ENCODE measurements at regions not wholly inside any gene's neighbourhood (a gene's known extent, or its start where the extent isn't known, plus 50 kb on each side); places are given as distances from the start of the nearest gene placed in this dataset.
"Not testable (repeated sequence)": the region's sequence is repeated elsewhere in the genome, so short reads cannot be mapped to it uniquely, and the experiment has no call there.

DNA sequence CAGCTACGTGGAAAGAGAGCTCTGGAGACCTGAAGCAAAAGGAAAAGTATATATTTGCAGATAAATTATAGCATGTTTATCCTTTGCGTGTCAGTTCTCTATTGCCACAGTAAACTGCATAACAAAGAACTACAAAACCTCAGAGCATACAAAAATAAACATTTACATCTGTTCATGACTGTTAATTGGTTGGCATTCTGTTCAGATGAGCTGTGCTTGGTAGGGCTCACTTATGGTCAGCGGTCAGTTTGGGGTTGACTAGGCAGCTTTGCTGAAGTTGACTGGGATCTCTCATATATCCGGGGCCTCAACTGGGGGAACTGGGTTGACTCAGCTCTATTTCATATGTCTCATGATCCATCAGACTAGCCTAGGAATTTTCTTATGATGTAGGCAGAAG is 257.7 kb downstream of the TLE1 start:
- intact Hi-C loops (cut with micrococcal nuclease) = no loop called here

DNA sequence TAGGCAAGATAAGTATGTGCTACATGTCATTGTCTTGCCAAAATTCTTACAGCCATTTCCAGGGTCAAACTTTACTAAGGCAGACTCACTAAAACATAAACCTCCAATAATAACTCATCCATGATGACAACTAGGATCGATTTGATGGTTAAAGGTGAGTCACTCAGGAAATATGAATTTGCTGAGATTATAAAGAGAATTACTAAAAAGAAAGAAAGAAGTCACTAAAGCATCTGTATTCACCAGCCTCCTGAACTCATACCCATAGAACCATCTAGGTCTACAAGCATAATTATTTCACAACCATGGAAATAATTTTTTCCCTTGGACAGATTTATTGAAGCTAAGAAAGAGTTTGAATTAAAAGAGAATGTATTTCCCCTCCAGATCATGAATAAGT is 258.6 kb downstream of the TLE1 start:
- intact Hi-C loops (cut with micrococcal nuclease) = no loop called here

DNA sequence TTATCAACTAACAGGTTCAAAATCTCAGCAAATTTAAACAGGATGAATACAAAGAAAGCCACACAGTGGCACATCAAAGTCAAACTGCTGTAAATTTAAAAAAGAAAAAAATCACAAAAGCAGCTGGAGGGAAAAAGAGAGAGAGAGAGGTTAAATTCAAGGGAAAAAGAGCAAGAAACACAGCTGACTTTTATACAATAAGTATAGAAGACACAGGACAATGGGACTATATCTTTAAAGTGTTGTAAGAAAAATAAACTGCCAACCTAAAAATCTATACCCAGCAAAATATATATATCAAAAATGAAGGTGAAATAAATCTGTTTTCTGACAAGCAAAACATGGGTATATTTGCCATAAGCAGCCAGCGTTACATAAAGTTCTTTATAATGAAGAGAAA is 261.5 kb downstream of the TLE1 start:
- intact Hi-C loops (cut with micrococcal nuclease) = no loop called here

DNA sequence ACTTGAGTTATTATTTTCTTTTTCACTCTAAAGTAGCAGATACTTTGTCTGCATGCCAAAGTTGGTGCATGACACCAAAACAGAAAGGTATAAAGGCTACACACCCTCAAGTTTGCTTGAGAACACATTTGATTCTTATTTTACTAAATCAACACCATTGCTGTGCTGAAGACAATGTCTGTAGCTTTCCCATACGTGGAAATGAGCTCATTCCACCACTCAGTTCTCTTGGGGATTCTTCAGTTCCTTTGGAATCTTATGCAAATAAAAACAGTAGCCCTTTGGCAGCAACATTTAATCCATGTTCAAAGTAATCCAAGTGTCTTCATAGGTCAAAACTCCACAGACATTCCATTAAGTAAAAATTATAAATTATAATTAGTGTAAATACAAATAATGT is 264.9 kb downstream of the TLE1 start:
- intact Hi-C loops (cut with micrococcal nuclease) = no loop called here

DNA sequence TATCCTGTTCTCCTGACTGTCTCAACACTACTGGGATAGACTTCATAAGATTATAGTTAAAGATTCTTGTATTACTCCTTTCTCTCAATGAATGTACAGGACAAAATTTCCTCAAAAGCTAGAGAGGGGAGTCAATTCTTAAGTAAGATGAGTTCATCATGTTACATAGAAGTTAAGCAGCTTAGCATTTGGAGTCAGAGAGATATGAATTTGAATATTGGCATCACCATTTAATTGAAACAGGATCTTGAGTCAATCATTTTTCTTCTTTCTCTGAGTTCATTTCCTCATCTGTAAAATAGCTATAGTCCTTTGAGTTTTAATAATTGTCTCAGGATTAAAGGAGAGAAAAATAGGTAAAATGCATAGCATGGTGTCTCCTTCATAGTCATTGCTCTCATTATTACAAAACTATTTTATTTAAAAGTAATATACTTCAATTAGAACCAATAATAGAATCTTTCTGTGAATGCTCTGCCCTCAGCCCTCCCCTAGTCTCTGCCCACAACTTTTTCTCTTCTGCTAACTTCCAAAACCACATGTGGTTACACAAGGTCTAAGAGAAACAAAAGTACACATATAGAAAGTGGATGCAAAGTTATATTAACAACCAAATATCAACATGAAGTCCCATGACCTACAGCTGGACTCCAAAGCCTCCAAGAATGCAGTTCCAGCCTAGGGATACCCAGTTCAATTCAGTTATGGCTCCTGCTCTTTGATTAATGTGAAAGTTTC is 265.6 kb downstream of the TLE1 start:
- intact Hi-C loops (cut with micrococcal nuclease) = no loop called here

DNA sequence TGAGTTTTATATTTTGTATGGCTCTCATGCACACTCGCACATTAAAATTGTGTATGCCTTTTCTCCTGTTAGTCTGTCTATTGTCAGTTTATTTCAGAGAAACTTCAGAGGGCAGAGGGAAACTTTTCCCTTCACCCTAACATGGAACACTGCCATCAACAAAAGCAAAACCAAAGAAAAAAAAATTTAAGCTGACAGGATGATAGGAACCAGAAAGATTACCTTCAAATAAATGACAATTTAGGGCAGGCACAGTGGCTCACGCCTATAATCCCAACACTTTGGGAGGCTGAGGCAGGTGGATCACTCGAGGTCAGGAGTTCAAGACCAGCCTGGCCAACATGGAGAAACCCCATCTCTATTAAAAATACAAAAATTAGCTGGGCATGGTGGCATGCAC is 268.3 kb downstream of the TLE1 start:
- intact Hi-C loops (cut with micrococcal nuclease) = not testable (repeated sequence)

DNA sequence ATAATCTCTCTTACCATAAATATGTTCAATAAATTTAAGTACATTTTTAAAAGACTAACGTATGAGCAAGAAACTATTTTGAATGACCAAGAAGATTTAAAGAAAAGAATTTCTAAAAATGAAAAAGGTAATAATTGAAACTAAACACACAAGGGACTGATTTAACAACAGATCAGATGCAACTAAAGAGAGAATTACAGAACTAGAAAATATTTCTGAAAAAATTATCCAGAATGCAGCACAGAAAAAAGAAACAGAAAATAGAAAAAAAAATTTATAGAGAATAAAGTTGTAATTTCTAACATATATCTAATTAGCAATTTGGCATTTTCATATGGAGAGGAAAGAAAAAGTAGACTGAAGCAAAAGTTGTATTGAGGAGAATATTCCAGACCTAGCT is 269.3 kb downstream of the TLE1 start:
- intact Hi-C loops (cut with micrococcal nuclease) = no loop called here

DNA sequence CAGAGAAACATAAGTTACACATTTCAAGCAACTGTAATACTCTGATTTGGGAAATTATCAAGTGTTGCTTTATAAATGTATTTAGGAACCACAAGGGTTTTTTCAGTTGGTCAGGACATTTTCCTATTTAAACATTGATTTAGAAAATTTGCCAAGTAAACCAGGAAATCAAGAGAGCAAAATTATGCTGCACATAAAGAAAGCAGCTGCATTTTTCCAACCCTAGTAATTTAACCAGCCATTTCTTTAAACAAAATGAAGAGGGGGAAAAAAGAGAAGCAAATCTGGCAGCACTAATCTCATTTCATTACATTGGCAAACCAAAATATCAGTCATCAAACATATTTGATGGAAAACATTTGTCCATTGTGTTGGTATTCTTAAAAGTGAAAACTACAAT is 271.4 kb downstream of the TLE1 start:
- intact Hi-C loops (cut with micrococcal nuclease) = no loop called here

DNA sequence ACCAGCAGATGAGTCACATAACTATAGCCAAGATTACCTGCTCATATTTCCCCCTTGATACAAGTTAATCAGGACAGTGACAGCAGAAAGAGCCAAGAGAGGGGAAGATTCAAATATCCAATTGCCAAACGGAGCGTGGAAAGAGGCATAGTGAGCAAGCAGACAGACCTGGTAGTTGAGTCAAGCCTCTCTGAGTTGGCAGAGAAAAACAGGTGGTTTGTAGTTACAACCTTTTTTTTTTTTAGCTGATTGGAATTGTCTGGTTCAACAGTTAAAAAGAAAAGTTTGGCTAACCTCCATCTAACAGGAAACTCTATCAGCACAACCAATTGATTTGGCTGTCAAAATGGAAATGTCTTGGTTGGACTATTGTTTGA is 272.1 kb downstream of the TLE1 start:
- intact Hi-C loops (cut with micrococcal nuclease) = no loop called here

DNA sequence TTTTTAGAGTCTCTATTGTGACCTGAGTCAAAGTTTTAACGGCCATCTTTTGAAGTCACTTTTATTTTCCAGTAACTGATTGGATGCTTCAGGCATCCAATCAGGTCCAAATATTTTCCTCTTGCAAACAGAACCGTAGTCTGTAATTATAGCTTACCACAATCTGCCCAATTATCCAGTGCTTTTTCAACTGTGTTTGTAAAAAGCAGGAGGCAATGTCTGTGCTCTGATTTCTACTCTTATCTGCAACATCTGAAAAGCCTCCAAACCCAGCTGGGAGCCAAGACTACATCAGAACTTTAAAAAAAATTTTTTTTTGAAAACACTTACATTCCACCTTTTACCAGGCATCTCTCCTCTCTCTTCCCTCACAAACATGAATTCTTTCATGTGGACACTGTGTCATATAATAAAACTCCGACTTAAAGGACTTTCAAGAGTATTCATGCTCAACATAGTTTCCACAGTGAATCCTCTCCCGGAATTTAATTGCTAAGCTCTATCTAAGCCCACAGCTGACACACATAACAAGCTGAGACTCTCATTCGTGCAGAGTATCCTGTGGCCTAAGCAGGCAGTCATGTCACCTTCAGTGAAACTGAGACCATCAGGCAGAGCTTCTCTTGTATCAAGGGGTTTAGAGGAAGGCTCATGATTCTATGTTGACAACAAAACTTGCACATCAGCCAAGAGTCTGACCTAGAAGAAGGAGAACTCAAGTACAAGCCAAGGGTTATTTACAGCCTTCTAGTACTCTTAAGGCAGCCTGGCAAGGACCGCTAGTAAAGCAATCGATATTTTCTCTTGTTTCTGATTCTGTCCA is 272.7 kb downstream of the TLE1 start:
- intact Hi-C loops (cut with micrococcal nuclease) = no loop called here

DNA sequence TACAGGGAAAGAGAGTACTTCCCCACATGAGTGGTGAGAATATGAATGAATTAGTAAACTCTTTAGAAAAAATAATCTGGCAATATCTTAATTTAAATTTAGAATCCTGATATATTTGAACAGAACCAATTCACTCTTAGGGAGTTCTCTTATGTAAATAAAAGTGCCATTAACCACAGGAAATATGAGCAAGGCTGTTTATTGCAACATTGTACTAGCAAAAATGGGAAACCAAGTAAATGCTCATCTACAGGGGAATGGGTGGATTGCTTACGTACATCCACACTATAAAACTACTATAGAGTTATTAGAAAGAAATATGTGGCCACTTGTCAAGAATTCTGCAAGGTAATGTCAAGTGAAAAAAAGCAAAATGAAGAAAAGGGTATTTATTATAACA is 274.5 kb downstream of the TLE1 start:
- intact Hi-C loops (cut with micrococcal nuclease) = no loop called here

DNA sequence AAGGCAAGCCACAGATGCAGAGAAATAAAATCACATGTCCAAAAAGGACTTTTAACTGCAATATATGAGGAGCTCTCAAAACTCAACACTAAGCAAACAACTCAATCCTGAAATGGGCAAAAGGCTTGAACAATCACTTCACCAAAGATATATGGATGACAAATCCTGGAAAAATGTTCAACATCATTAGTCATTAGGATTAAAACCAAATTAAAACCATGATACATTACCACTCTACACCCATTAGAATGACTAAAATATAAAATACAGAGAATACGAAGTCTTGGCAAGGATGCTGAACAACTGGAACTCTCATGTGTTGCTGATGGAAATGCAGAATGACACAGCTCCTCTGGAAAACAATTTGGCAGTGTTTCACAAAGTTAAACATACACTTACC is 277.4 kb downstream of the TLE1 start:
- intact Hi-C loops (cut with micrococcal nuclease) = no loop called here

DNA sequence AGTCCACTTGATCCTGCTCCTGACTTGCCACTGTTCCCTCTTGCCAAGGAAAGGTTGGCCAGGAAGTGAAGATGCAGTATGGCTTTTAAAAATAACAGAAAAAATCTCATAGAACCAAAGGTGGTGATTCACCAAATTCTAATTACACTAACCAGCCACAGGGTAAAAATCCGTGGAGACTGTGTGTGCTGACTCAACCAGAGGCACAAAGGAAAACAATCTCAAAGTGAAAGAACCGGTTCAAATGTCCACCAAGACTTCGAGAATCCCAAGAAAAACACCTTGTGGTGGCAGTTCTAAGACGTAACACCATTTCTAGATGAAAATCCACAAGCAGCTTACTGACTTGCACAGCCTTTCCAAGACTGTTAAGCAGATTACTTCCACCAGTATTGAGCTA is 279.1 kb downstream of the TLE1 start:
- intact Hi-C loops (cut with micrococcal nuclease) = no loop called here

DNA sequence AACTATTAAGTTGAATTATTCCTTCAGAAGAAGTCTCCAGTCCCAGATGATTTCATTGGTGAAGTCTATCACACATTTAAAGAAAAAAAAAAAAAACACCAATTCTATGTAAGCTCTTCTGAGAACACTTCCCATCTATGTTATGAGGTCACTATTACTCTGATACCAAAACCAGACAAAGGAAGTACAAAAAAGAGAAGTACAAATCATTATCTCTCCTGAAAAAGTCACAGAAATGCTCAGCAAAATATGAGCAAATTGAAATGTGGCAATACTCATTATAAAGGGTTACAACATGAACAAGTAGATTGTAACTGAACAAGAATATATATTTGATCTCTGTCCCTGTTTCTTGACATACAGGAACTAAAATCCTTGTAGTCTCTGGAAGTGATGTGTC is 280.4 kb downstream of the TLE1 start:
- intact Hi-C loops (cut with micrococcal nuclease) = no loop called here

DNA sequence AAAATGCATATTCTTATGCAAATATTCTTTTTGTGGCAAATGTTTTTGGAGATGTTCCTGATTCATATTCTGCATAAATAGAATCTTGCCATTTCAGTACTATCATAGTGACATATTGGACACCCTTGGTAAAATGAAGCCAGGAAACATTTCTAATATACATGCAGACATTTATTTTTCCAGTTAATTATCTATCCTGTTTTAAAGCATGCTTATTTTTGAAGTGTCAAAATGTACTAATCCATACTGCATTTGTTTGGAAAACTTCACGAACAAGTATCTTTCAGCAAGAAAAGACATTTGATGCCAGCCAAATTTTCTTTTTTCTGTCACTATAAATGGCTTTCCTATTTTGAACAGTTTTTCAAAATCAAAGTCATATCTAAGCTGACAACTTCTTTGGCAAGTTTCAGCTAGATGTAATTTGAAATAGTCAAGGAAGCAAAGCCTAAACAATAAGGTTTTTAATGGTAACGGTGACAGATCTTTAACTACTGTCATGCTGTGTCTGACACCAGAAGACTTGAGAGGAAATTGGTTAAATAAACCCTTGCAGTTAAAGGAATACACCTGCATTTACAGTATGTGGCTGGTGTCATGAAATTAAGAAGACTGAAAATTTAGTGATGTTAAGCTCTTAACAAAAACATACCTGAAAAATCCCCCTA is 284.3 kb downstream of the TLE1 start:
- intact Hi-C loops (cut with micrococcal nuclease) = no loop called here

DNA sequence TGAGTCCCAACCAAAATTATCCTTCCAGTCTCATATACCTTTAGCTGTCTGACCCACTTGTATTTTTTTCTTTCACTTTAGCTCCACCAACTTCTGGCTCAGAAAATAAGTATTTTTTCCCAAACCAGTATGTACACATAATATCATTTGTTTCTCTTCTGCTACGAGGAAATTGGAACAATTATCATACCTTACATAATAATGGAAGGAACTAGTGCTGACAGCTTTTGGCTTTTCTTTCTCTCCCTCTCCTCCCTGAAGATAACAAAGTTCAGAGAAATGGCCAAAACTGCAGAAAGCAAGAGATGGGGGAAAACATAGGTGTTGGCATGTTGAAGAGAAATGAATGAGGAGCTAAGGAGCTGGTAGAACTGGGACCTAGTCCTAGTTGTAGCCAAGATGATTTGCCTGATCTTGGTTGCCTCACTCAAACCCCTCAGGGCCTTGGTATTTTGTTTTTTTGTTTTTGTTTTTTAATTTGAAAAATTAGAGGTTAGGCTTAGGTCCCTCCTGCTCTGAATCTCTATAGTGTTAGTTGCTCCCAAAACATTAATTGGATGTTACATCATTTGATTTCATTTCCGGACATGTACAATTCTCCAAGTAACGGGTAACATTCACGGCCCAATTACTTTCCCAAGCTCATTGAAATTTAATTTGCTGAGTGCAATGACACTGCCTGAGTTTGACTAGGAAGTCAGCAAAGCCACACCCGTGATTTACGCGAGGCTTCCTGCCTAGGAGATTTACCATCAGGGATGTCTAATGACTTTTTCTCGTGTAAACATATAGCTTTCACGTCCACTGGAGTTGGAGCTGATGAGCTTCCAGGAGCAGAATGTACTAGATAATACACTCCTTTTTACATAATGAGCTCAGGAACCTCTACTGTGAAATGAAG is 291.6 kb downstream of the TLE1 start:
- intact Hi-C loops (cut with micrococcal nuclease) = no loop called here

DNA sequence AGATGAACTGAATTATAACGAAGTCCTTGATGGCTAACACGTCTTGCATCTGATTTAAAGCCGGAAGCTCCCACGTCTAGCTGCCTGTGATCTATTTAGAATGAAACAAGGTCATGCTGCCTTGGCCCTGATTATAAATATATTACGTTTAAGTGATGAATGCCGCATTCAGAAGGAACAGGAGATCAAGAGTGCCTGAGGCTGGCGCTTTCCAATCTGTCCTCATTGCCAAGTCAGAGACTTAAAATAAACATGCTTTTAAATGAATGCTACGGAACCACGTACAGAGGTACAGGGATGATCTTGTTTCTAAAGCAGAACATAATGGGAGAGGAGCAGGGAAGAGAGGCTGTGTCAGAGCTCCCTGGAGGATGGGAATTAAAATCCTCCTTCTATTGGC is 292.8 kb downstream of the TLE1 start:
- intact Hi-C loops (cut with micrococcal nuclease) = no loop called here

DNA sequence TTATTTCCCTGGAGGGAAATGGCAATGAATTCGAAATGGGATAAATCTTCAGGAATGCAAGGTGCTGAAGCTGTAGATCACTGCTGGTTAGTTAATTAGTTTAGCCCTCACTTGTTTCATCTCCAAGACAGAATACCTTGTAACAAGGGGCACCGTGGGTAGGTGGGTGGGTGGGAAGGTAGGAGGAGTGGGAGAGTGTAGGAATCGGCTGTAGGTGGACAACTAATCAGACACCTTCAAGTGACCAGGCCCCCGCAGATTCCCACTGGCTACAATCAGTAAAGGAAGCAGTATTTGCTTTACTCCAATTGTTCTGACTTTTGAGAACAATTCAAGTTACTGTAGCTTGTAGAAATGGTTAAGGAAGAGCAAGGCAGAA is 293.7 kb downstream of the TLE1 start:
- intact Hi-C loops (cut with micrococcal nuclease) = no loop called here

DNA sequence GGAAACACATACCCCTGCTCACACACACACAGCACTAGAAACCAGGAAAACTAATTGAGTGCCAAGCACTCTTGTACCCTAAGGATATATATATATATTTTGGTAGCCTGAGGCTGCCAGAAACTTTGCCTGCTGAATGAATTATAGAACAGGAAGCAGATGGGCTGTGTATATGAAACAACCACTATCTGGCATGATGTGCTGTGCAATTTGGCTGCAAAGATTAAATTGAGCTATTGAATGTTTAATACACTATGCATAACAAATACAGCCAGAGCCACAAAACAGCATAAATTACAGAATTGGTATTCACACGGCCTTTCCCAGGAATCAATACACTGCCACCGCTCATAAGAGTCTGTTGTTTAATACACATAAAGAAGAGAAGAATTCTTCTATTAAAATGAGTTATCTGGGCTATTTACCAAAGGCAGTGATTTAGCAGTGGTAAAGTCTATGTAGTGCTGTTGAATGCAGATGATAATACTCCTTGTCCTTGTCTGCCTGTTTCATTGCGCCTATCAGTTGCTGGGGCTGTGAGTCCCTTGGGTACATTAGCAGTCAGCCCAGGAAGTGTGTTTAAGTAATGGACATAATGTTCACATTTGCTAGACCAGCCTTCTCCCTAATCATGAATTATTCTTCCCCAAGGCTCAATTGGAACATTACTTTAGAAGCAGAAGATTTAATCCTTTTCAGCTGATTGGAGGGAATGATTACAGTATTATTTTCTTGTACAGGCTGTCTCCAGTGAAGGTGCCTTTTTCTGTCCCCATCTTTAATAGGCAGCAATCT is 294.3 kb downstream of the TLE1 start:
- intact Hi-C loops (cut with micrococcal nuclease) = no loop called here

DNA sequence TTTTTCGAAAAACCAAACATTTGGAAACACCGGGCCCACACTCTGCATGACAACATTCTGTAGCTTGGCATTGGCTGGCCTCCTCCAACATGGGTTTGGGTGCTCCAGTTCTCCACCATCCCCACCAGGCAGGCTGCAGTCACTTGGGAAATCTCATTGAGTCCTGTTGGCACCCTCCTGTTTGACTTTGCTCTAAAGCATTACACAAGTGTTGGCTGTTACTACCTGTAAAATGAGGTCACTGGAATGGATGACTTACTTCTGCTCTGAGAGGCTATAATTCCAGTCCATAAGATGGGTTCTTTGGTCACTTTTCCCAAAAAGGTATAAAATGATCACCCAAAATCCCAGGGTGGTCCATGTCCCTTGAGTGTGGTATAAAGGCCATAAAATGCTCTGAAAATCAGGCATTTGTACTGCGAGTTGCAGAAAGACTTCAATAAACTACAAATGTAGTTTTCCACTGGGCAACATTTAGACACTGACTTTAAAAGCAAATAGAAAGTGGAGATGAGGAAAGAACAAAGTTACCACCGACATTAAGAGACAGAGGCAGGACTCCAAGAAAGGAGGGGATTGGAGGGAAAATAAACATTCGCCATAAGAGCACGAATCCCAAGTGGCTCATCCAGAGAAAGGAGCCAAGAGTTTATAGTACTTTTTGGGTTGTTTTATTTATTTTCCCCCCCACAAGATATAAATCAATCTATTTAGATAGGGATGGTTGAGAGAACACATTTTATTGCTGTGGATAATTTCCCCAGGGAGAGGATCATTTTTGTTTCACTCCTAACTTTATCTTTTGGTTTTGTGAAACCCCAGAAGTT is 295.1 kb downstream of the TLE1 start:
- intact Hi-C loops (cut with micrococcal nuclease) = no loop called here
